ENCODE measurements at regions not wholly inside any gene's neighbourhood (a gene's known extent, or its start where the extent isn't known, plus 50 kb on each side); places are given as distances from the start of the nearest gene placed in this dataset.

DNA sequence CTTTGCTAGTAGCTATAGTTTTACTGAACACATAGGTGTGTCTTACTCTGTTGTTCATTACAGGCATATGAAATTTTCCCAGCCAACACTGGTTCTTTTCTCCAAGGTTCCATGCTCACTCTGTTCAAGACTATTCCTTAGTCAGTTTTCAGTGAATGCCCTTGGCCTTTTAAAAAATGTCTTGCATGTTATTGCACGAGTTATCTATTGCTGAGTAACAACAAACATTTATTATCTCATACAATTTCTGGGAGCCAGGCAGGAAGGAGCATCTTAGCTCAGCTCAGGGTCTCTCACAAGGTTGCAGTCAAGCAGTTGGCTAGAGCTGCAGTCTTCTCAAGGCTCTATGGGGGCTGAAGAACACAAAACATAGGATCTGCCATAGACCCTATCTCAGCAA lies 223.5 kb downstream of the BTG1 start:
- peaks cover 6% of the 10 kb centered on the region; the same call in 1 of the 2 replicates for H3F3A ChIP-seq (ENCODE audit: insufficient read depth, low read depth)
- no peak for DNase-seq
- TF ChIP-seq CTCF (conservative IDR thresholded peaks at IDR 0.05): no peak
- TF ChIP-seq EZH2 (IDR thresholded peaks at IDR 0.05; ENCODE audit: low read depth): no peak
- BruUV-seq (replicated peaks): no TSS peak
- no peak overlapping the region for H3K27ac ChIP-seq
- no peaks in the 10 kb centered on the region; the same call in 1 of the 2 replicates for H3K9me3 ChIP-seq (ENCODE audit: insufficient read depth, low read depth)
- no peak overlapping the region for H3K4me2 ChIP-seq
- peaks cover 11% of the 10 kb centered on the region; the same call in 1 of the 2 replicates for H3K4me1 ChIP-seq (replicated peaks; ENCODE audit: insufficient read depth)
- CTCF ChIA-PET: no interaction called here
- no peak overlapping the region for H3K4me3 ChIP-seq
- POLR2A ChIA-PET (ENCODE audit: unreplicated experiment): interaction anchor here (0.6 kb wide), 1 partner anchor 28 kb away, joined by 4 read pairs; no protein-coding TSS in a partner anchor
- no peaks in the 10 kb centered on the region for H3K27me3 ChIP-seq (ENCODE audit: insufficient read depth, low read depth)
- H3K9me2 ChIP-seq (ENCODE audit: insufficient read depth): no peaks in the 10 kb centered on the region
- intact Hi-C loops (cut with micrococcal nuclease; ENCODE audit: unreplicated experiment): loop anchor here (5.0 kb wide), 1 partner anchor 35 kb away; no protein-coding TSS in a partner anchor
- H2AFZ ChIP-seq: no peak overlapping the region
- no peaks in the 10 kb centered on the region for H3K36me3 ChIP-seq (ENCODE audit: low read depth)
- H4K20me1 ChIP-seq (ENCODE audit: insufficient read depth): no peaks in the 10 kb centered on the region
- H3K79me2 ChIP-seq (ENCODE audit: low read depth): no peaks in the 10 kb centered on the region

DNA sequence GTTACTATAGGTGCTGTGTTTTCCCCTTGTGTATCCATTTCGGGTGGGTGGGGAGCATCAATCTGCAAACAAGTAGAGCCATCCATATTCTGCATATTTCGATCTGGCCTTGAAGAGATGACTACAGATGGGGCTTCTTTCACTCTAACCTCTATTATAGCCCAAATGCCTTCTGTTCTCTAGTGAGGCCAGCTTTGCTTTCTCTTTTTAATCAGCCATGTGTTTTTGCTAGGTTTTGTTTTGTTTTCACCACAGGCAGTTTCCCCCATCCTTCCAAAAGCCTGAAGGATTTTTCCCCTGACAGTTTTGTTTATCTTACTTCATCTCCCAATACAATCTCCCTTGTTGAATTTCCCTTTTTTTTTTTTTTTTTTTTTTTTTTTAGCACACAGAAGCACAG lies 224.1 kb downstream of the BTG1 start:
- Histone ChIP-seq H3F3A (ENCODE audit: insufficient read depth, low read depth) (peaks cover 2% of the 10 kb centered on the region; the same call in 1 of the 2 replicates), H3K9me3 (ENCODE audit: insufficient read depth, low read depth) (no peaks in the 10 kb centered on the region; the same call in 1 of the 2 replicates), H3K4me2 (no peak overlapping the region), H3K4me3 (no peak overlapping the region), H4K20me1 (ENCODE audit: insufficient read depth) (no peaks in the 10 kb centered on the region), H3K4me1 (replicated peaks; ENCODE audit: insufficient read depth) (peaks cover 5% of the 10 kb centered on the region; the same call in 1 of the 2 replicates), H3K79me2 (ENCODE audit: low read depth) (no peaks in the 10 kb centered on the region), H3K36me3 (ENCODE audit: low read depth) (no peaks in the 10 kb centered on the region), H2AFZ (no peak overlapping the region), H3K27ac (no peak overlapping the region), H3K27me3 (ENCODE audit: insufficient read depth, low read depth) (no peaks in the 10 kb centered on the region), H3K9me2 (ENCODE audit: insufficient read depth) (no peaks in the 10 kb centered on the region)
- POLR2A ChIA-PET (ENCODE audit: unreplicated experiment): interaction anchor here (0.6 kb wide), 1 partner anchor 28 kb away, joined by 4 read pairs; no protein-coding TSS in a partner anchor
- TF ChIP-seq CTCF (conservative IDR thresholded peaks at IDR 0.05) (no peak), EZH2 (IDR thresholded peaks at IDR 0.05; ENCODE audit: low read depth) (no peak)
- DNase-seq: no peak
- intact Hi-C loops (cut with micrococcal nuclease; ENCODE audit: unreplicated experiment): loop anchor here (5.0 kb wide), 1 partner anchor 34 kb away; no protein-coding TSS in a partner anchor
- no TSS peak for BruUV-seq (replicated peaks)
- CTCF ChIA-PET: no interaction called here

DNA sequence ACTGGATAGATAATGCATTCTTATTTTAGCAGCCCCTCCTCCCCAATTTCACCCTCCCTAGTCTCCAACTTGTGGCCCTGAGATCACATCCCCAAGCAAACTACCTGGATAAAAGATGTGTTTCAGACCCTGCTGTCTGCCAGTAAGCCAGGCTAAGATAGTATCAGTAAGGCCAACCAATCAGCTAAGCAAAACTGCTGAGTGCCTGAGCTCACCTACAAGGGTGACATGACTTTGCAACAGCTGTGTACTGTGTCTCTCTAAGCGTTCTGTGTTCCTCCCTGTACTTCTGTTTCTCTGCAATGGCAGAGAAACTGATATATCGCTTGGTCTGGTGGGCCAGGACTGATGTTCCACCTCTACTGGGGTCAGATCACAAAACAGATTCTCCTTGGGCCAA lies 224.9 kb downstream of the BTG1 start:
- TF ChIP-seq CTCF (conservative IDR thresholded peaks at IDR 0.05) (no peak), EZH2 (IDR thresholded peaks at IDR 0.05; ENCODE audit: low read depth) (no peak)
- Histone ChIP-seq H3K9me2 (ENCODE audit: insufficient read depth) (no peaks in the 10 kb centered on the region), H3K27me3 (ENCODE audit: insufficient read depth, low read depth) (no peaks in the 10 kb centered on the region), H3K79me2 (ENCODE audit: low read depth) (no peaks in the 10 kb centered on the region), H4K20me1 (ENCODE audit: insufficient read depth) (no peaks in the 10 kb centered on the region), H3K4me2 (no peak overlapping the region), H3K4me1 (replicated peaks; ENCODE audit: insufficient read depth) (no peaks in the 10 kb centered on the region), H2AFZ (no peak overlapping the region), H3K4me3 (no peak overlapping the region), H3K9me3 (ENCODE audit: insufficient read depth, low read depth) (no peaks in the 10 kb centered on the region; the same call in 1 of the 2 replicates), H3F3A (ENCODE audit: insufficient read depth, low read depth) (no peaks in the 10 kb centered on the region), H3K36me3 (ENCODE audit: low read depth) (no peaks in the 10 kb centered on the region), H3K27ac (no peak overlapping the region)
- intact Hi-C loops (cut with micrococcal nuclease; ENCODE audit: unreplicated experiment): loop anchor here (5.0 kb wide), 1 partner anchor 33 kb away; no protein-coding TSS in a partner anchor
- DNase-seq: no peak
- CTCF ChIA-PET: no interaction called here
- no TSS peak for BruUV-seq (replicated peaks)
- POLR2A ChIA-PET (ENCODE audit: unreplicated experiment): interaction anchor here (0.7 kb wide), 1 partner anchor 157 kb away, joined by 4 read pairs; no protein-coding TSS in a partner anchor

Data from PC-9 (cell line).